K562 (cell line): ENCODE measurements at regions not wholly inside any gene's neighbourhood (a gene's known extent, or its start where the extent isn't known, plus 50 kb on each side); places are given as distances from the start of the nearest gene placed in this dataset.

Source experiments
- ATAC-seq: fragments of 200-7000 bp; cut with Tn5 transposase; 3 replicates; pipeline ENCODE4 v1.9.1; 2020; ENCODE audit warnings: moderate library complexity
- BruUV-seq: library from RNA; stranded (reverse); fragments of 400-500 nt; replicated peaks from 2 replicates; lab custom pipeline; 2021; lab: Mats Ljungman, UMichigan
- CTCF ChIA-PET: fragments of 300-600 bp; formaldehyde crosslinking; extraction: SDS; loops from one replicate; lab custom pipeline; 2021; ENCODE audit warnings: low intra/inter-chr PET ratio; lab: Yijun Ruan, JAX
- POLR2A ChIA-PET: fragments of 300-600, 350-650 bp; sonication (Branson Sonifier 250); formaldehyde crosslinking; extraction: SDS; loops from one replicate; lab custom pipeline; 2021; ENCODE audit warnings: antibody characterized with exemption, inconsistent platforms; lab: Yijun Ruan, JAX
- DNase-seq, 4 experiments: peaks; one replicate each; pipeline versions ENCODE4 v3.0.0 to v3.0.0-alpha.2; 2011 to 2018; ENCODE audit warnings: low spot score in 3 of 4, mixed read lengths in 3 of 4; ENCODE audit errors: extremely low read depth in 1 of 4
- FAIRE-seq: peaks from 2 replicates; lab custom pipeline; 2011; peaks lifted over from hg19 to GRCh38; lab: Jason Lieb, UNC
- H2AFZ ChIP-seq: 2 replicates; pipeline ENCODE4 v1.6.0; 2011; ENCODE audit warnings: low read depth, low read length, control low read depth, inconsistent platforms
- H3K27ac ChIP-seq: fragments of 200-600 bp; 3 replicates; pipeline ENCODE4 v1.8.0; 2011; ENCODE audit warnings: low read depth, mild to moderate bottlenecking, control low read depth, inconsistent platforms, low read length, moderate library complexity, mixed read lengths; ENCODE audit errors: extremely low read depth
- H3K27me3 ChIP-seq, 2 experiments: fragments of 300-600 bp in 1 of 2; 2 replicates in 1 of 2; 3 replicates in 1 of 2; pipeline versions ENCODE4 v1.6.0 to v1.8.0; 2011; ENCODE audit warnings: inconsistent platforms in 2 of 2, low read length in 2 of 2, mild to moderate bottlenecking in 1 of 2, mixed read lengths in 1 of 2, moderate library complexity in 1 of 2; ENCODE audit not compliant: control insufficient read depth in 2 of 2, insufficient read depth in 2 of 2
- H3K36me3 ChIP-seq: fragments of 300-600 bp; 3 replicates; pipeline ENCODE4 v1.8.0; 2011; ENCODE audit warnings: mild to moderate bottlenecking, low read length, inconsistent platforms; ENCODE audit not compliant: control insufficient read depth, insufficient read depth
- H3K4me1 ChIP-seq, 2 experiments: fragments of 200-600 bp in 1 of 2; replicated peaks in 1 of 2; 2 replicates in 1 of 2; 3 replicates in 1 of 2; pipeline versions ENCODE4 v1.5.1 to v1.8.0; 2011; ENCODE audit warnings: inconsistent platforms in 2 of 2, low read length in 2 of 2, mild to moderate bottlenecking in 1 of 2, mixed read lengths in 1 of 2, moderate library complexity in 1 of 2; ENCODE audit not compliant: control insufficient read depth in 2 of 2, insufficient read depth in 2 of 2
- H3K4me2 ChIP-seq: 2 replicates; pipeline ENCODE4 v1.6.1; 2011; ENCODE audit warnings: low read length, control low read depth, inconsistent platforms, mixed read lengths; ENCODE audit not compliant: insufficient read depth
- H3K4me3 ChIP-seq: fragments of 200-600 bp; sonication (generic), shearing (Covaris generic); 2 replicates; pipeline ENCODE4 v1.5.1; 2016; ENCODE audit warnings: control low read depth, inconsistent platforms
- H3K79me2 ChIP-seq: fragments of 200-600 bp; 3 replicates; pipeline ENCODE4 v1.8.0; 2011; ENCODE audit warnings: low read length, inconsistent platforms; ENCODE audit not compliant: control insufficient read depth, insufficient read depth
- H3K9ac ChIP-seq, 2 experiments: 2 replicates each; pipeline versions ENCODE4 v1.6.0 to v1.6.1; 2011; ENCODE audit warnings: low read depth in 2 of 2, low read length in 2 of 2, control low read depth in 1 of 2, inconsistent platforms in 1 of 2, mild to moderate bottlenecking in 1 of 2, mixed read lengths in 1 of 2; ENCODE audit not compliant: insufficient read depth in 1 of 2
- H3K9me1 ChIP-seq: one replicate; pipeline ENCODE4 v1.6.0; 2011; ENCODE audit warnings: inconsistent platforms, mild to moderate bottlenecking, low read length, moderate library complexity; ENCODE audit not compliant: control insufficient read depth, insufficient read depth
- H3K9me3 ChIP-seq: replicated peaks from 2 replicates; pipeline ENCODE4 v1.5.1; 2011; ENCODE audit warnings: low read depth, low read length, inconsistent platforms; ENCODE audit not compliant: control insufficient read depth, insufficient read depth
- H4K20me1 ChIP-seq: replicated peaks from 2 replicates; pipeline ENCODE4 v1.6.1; 2011; ENCODE audit warnings: low read length, inconsistent platforms, mixed read lengths; ENCODE audit not compliant: control insufficient read depth, insufficient read depth
- HDAC6 ChIP-seq: IDR thresholded peaks from 2 replicates; pipeline ENCODE4 v1.6.1; 2012; ENCODE audit warnings: low read depth, mild to moderate bottlenecking, control low read depth, inconsistent platforms, low read length, moderate library complexity
- MCM3 ChIP-seq: fragments of 450-650 bp; IDR thresholded peaks from 2 replicates; pipeline ENCODE4 v1.6.1; 2016
- NR2F6 ChIP-seq: fragments of 450-650 bp; formaldehyde crosslinking; IDR thresholded peaks from 2 replicates; pipeline ENCODE4 v1.4.0; 2020; ENCODE audit warnings: mild to moderate bottlenecking
- TAF15 ChIP-seq: fragments of 200-400 bp; formaldehyde crosslinking; IDR thresholded peaks from 2 replicates; pipeline ENCODE4 v1.6.1; 2017; ENCODE audit warnings: mild to moderate bottlenecking, low read depth, low read length, moderate library complexity
- USF2 ChIP-seq: sonication (generic); formaldehyde crosslinking; IDR thresholded peaks from 2 replicates; pipeline ENCODE4 v1.5.0; 2020; ENCODE audit warnings: missing genetic modification reagents
- ZBTB40 ChIP-seq, 2 experiments: fragments of 450-650 bp in 1 of 2; sonication (generic) in 1 of 2; formaldehyde crosslinking in 1 of 2; IDR thresholded peaks; 2 replicates each; pipeline versions ENCODE4 v1.7.1 to v1.9.0; 2016 to 2022; ENCODE audit warnings: inconsistent platforms in 1 of 2, mild to moderate bottlenecking in 1 of 2, missing genetic modification reagents in 1 of 2
- WGBS: fragments of 100-300 bp; shearing (Covaris generic); methylation state at CpG from one replicate; pipeline ENCODE4 v1.1.6; 2016; ENCODE audit warnings: low coverage, mixed read lengths; ENCODE audit not compliant: insufficient coverage; ENCODE audit errors: missing lambda C conversion rate; 5-methylcytosine and 5-hydroxymethylcytosine counted together
- in situ Hi-C: fragments of 300-500 bp; cut with MboI; formaldehyde crosslinking; loops from 4 replicates; pipeline ENCODE4 v1.15.0; 2018; ENCODE audit warnings: inconsistent platforms, mixed read lengths
- intact Hi-C: fragments of 100-400 bp; cut with micrococcal nuclease; formaldehyde crosslinking; loops from 2 replicates; pipeline ENCODE4 v1.14.2; 2022

- Histone ChIP-seq H3K9me1 (no peaks in the 10 kb centered on the region), H3K9ac (no peak overlapping the region), H3K4me3 (no peak overlapping the region), H3K79me2 (no peaks in the 10 kb centered on the region), H2AFZ (no peak overlapping the region), H3K27me3 (no peaks in the 10 kb centered on the region), H3K4me1 (no peaks in the 10 kb centered on the region), H3K4me2 (no peak overlapping the region), H3K9me3 (no peaks in the 10 kb centered on the region; the same call in 1 of the 2 replicates), H3K27ac (no peak overlapping the region), H4K20me1 (no peaks in the 10 kb centered on the region), H3K36me3 (no peaks in the 10 kb centered on the region)
- CTCF ChIA-PET = no interaction called here
- ATAC-seq = no peak
- 2% methylated on average over 5 of the region's 5 CpGs for WGBS
- POLR2A ChIA-PET = no interaction called here
- TF ChIP-seq MCM3 = no peak
- no peak for TF ChIP-seq TAF15
- TF ChIP-seq HDAC6 = no peak
- TF ChIP-seq ZBTB40 (IDR thresholded peaks at IDR 0.05) = no peak
- TF ChIP-seq ZBTB40 (CRISPR knock-in tag; IDR thresholded peaks at IDR 0.05) = no peak
- no peak for TF ChIP-seq USF2
- TF ChIP-seq NR2F6 (CRISPR knock-in tag) = no peak
- DNase-seq = no peak
- in situ Hi-C loops = no loop called here
- intact Hi-C loops = no loop called here
- BruUV-seq = no TSS peak
- FAIRE-seq = no peak
Measured at GRCh38 chr5:98363157-98363556, 410.3 kb upstream of the RGMB start.
